Neural progenitor cell (in vitro differentiated cells): ENCODE measurements at regions not wholly inside any gene's neighbourhood (a gene's known extent, or its start where the extent isn't known, plus 50 kb on each side); places are given as distances from the start of the nearest gene placed in this dataset.

Experiments used
- CTCF ChIP-seq: fragments of 200-600 bp; sonication (generic); IDR thresholded peaks from 2 replicates; pipeline ENCODE4 v1.5.1; 2017; ENCODE audit warnings: antibody characterized with exemption, mild to moderate bottlenecking
- EZH2 ChIP-seq: fragments of 200-600 bp; sonication (generic); IDR thresholded peaks from 2 replicates; pipeline ENCODE4 v1.6.1; 2017; ENCODE audit warnings: antibody characterized with exemption, mild to moderate bottlenecking, moderate library complexity

GRCh38 chr15:66651913-66652642 is 50.0 kb upstream of the SMAD6 start:
- TF ChIP-seq CTCF = no peak
- no peak for TF ChIP-seq EZH2
